A549 (cell line): ENCODE measurements at regions not wholly inside any gene's neighbourhood (a gene's known extent, or its start where the extent isn't known, plus 50 kb on each side); places are given as distances from the start of the nearest gene placed in this dataset.

Source experiments
- CHD2 ChIP-seq: fragments of 150-350 bp; IDR thresholded peaks from 2 replicates; pipeline ENCODE4 v1.6.1; 2014; ENCODE audit warnings: low read length; ENCODE audit not compliant: partially characterized antibody
- FOSL2 ChIP-seq, 2 experiments: fragments of 450-650 bp in 1 of 2; fragments of >200 bp in 1 of 2; sonication (Bioruptor Twin) in 1 of 2; formaldehyde crosslinking; IDR thresholded peaks; 2 replicates each; pipeline versions ENCODE4 v1.5.0 to v1.6.1; 2016 to 2020; ENCODE audit warnings: mild to moderate bottlenecking in 1 of 2, moderate library complexity in 1 of 2
- HDAC2 ChIP-seq: fragments of 200-600 bp; sonication (generic); IDR thresholded peaks from 2 replicates; pipeline ENCODE4 v1.6.1; 2016
- NPAS2 ChIP-seq: fragments of 250-450 bp; sonication (Bioruptor Pico); IDR thresholded peaks from 2 replicates; pipeline ENCODE4 v1.8.0; 2022; ENCODE audit warnings: mild to moderate bottlenecking, moderate library complexity, borderline replicate concordance
- POLR2A ChIP-seq: IDR thresholded peaks from 2 replicates; pipeline ENCODE4 v1.6.1; 2012; ENCODE audit warnings: mild to moderate bottlenecking, low read length
- POLR2AphosphoS2 ChIP-seq: conservative IDR thresholded peaks from 2 replicates; pipeline ENCODE4 v1.6.1; 2012; ENCODE audit warnings: low read length, improper control_type of control experiment, inconsistent platforms
- TF ChIP-seq, protein P1 (sequence below): fragments of >200 bp; sonication (Bioruptor Twin); formaldehyde crosslinking; IDR thresholded peaks from 3 replicates; pipeline ENCODE4 v1.5.1; 2016
- TF ChIP-seq, protein P2 (sequence below): fragments of >200 bp; sonication (Bioruptor Twin); formaldehyde crosslinking; IDR thresholded peaks from 3 replicates; pipeline ENCODE4 v1.6.1; 2016

DNA sequence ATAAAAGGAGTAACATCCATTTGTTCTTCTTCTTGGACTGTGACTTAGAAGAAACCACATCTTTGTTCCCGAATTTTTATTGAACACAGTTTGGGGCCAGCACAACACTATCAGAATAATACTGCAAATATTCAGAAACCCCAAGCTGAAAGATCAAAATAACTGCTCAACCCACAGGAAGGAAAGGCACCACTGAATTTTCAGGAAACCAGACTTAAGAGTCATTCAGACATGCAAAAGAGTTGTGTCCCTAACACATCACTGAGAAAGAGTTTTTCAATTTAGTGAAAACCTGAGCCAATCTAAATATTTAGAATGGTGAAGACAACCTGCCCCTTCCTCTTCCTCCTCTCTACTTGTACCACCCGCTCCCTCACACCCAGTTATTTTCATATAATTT lies 295.0 kb upstream of the RORA start:
- TF ChIP-seq, protein P1, sequence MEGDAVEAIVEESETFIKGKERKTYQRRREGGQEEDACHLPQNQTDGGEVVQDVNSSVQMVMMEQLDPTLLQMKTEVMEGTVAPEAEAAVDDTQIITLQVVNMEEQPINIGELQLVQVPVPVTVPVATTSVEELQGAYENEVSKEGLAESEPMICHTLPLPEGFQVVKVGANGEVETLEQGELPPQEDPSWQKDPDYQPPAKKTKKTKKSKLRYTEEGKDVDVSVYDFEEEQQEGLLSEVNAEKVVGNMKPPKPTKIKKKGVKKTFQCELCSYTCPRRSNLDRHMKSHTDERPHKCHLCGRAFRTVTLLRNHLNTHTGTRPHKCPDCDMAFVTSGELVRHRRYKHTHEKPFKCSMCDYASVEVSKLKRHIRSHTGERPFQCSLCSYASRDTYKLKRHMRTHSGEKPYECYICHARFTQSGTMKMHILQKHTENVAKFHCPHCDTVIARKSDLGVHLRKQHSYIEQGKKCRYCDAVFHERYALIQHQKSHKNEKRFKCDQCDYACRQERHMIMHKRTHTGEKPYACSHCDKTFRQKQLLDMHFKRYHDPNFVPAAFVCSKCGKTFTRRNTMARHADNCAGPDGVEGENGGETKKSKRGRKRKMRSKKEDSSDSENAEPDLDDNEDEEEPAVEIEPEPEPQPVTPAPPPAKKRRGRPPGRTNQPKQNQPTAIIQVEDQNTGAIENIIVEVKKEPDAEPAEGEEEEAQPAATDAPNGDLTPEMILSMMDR = no peak
- TF ChIP-seq POLR2A = no peak
- TF ChIP-seq POLR2AphosphoS2 = no peak
- no peak for TF ChIP-seq FOSL2 (IDR thresholded peaks at IDR 0.05)
- no peak for TF ChIP-seq FOSL2 (CRISPR knock-in tag; IDR thresholded peaks at IDR 0.05)
- TF ChIP-seq HDAC2 = no peak
- no peak for TF ChIP-seq CHD2
- no peak for TF ChIP-seq NPAS2 (CRISPR knock-in tag)
- TF ChIP-seq, protein P2, sequence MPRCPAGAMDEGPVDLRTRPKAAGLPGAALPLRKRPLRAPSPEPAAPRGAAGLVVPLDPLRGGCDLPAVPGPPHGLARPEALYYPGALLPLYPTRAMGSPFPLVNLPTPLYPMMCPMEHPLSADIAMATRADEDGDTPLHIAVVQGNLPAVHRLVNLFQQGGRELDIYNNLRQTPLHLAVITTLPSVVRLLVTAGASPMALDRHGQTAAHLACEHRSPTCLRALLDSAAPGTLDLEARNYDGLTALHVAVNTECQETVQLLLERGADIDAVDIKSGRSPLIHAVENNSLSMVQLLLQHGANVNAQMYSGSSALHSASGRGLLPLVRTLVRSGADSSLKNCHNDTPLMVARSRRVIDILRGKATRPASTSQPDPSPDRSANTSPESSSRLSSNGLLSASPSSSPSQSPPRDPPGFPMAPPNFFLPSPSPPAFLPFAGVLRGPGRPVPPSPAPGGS = no peak
